Bronchial epithelial cell (primary cell): ENCODE measurements at regions not wholly inside any gene's neighbourhood (a gene's known extent, or its start where the extent isn't known, plus 50 kb on each side); places are given as distances from the start of the nearest gene placed in this dataset.

Experiments
- DNase-seq: peaks from one replicate; pipeline ENCODE4 v3.0.0-alpha.2; 2010; ENCODE audit warnings: low read depth
- FAIRE-seq: peaks from 2 replicates; lab custom pipeline; 2011; peaks lifted over from hg19 to GRCh38; lab: Jason Lieb, UNC
- H3K27me3 ChIP-seq: 2 replicates; pipeline ENCODE4 v1.5.1; 2011; ENCODE audit warnings: low read length; ENCODE audit not compliant: control insufficient read depth, insufficient read depth
- H3K36me3 ChIP-seq: 2 replicates; pipeline ENCODE4 v1.5.1; 2011; ENCODE audit warnings: low read length; ENCODE audit not compliant: control insufficient read depth, insufficient read depth
- H3K4me3 ChIP-seq: 2 replicates; pipeline ENCODE4 v1.5.1; 2011; ENCODE audit warnings: mild to moderate bottlenecking, low read depth, low read length, control low read depth
- TF ChIP-seq, protein P1 (sequence below): IDR thresholded peaks from 2 replicates; pipeline ENCODE4 v1.5.1; 2011; ENCODE audit warnings: mild to moderate bottlenecking, moderate library complexity, low read length, control low read depth, inconsistent platforms; ENCODE audit not compliant: insufficient read depth, severe bottlenecking

DNA sequence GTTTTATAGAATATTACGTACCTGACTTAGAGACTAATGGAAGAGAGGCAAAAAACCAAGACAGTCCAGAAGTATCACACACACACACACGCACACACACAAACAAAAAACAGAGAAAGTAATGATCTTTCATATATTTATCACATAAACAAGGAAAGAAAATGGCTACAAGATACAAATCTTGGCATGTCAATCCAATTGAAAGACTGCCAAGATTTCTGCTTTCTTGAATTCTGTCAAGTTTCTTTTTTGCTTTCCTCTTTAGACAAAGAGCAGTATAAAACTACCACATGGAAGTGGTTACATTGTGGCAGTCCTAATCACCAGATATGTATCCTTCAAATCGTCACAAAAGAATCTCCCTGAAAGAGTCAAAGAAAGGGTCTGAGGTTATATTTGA is 2097.4 kb upstream of the AGA start:
- no peak for FAIRE-seq
- Histone ChIP-seq H3K36me3 (no peaks in the 10 kb centered on the region), H3K4me3 (no peak overlapping the region), H3K27me3 (no peaks in the 10 kb centered on the region)
- TF ChIP-seq, protein P1, sequence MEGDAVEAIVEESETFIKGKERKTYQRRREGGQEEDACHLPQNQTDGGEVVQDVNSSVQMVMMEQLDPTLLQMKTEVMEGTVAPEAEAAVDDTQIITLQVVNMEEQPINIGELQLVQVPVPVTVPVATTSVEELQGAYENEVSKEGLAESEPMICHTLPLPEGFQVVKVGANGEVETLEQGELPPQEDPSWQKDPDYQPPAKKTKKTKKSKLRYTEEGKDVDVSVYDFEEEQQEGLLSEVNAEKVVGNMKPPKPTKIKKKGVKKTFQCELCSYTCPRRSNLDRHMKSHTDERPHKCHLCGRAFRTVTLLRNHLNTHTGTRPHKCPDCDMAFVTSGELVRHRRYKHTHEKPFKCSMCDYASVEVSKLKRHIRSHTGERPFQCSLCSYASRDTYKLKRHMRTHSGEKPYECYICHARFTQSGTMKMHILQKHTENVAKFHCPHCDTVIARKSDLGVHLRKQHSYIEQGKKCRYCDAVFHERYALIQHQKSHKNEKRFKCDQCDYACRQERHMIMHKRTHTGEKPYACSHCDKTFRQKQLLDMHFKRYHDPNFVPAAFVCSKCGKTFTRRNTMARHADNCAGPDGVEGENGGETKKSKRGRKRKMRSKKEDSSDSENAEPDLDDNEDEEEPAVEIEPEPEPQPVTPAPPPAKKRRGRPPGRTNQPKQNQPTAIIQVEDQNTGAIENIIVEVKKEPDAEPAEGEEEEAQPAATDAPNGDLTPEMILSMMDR = no peak
- no peak for DNase-seq

DNA sequence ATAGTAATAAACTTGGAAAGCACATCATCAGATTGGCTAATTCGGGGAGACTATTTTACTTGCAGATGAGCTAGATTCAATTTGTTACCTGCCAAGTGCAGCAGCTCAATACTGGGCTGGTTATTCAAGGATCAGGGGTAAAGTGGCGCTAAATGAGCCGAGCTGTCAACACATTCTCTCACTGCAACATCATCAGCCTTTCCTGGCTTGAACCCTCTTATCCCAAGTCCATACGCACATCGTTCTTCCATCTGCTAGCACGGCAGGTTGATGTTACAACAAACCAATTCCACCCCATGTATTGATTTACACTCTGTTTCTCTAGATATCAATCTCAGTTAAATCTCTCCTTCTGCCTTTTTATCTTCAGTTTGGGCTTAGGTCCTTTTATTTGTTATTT is 2101.5 kb upstream of the AGA start:
- DNase-seq = no peak
- no peak for FAIRE-seq
- TF ChIP-seq, protein P1 = no peak
- H3K36me3 ChIP-seq = no peaks in the 10 kb centered on the region
- no peaks in the 10 kb centered on the region for H3K27me3 ChIP-seq
- H3K4me3 ChIP-seq = no peak overlapping the region

DNA sequence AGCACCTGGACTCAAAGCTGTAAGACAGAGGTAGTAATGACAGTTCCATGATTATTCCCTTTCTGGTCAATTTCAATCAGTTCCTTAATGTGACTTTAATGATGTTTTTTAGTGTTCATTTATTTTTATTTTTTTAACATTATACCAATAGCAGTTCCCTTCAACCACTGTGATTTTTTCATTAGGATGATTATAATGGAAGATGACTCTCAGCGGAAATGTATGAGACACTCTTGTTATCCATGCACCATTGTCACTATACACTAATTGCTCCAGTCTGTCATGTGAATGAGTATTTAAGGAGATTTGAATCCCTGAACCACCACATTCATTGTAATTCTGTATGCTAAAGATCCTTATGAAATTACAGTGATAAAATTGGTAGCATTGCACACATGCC is 2102.3 kb upstream of the AGA start:
- H3K36me3 ChIP-seq = no peaks in the 10 kb centered on the region
- FAIRE-seq (no peak), DNase-seq (no peak)
- H3K27me3 ChIP-seq = no peaks in the 10 kb centered on the region
- TF ChIP-seq, protein P1 = no peak
- H3K4me3 ChIP-seq = no peak overlapping the region

DNA sequence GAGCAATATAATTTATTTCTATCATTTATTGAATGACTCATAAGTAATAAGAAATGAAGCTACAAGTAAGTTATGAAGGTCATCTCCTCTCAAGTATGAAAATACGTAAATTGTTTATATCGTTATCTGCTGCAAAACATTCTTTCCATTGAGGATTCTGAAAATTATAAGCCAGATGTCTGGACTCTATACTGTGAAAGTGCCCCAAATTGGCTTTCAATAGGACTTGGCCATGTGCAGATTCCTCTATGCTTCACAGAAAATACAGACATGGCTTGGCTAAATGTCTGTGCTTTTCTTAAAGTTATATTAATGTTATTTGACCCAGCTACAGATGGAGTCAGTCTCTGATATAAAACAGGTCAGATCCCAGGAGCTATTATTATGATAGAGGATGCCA is 2109.9 kb upstream of the AGA start:
- TF ChIP-seq, protein P1 = no peak
- Histone ChIP-seq H3K27me3 (no peaks in the 10 kb centered on the region), H3K4me3 (no peak overlapping the region), H3K36me3 (no peaks in the 10 kb centered on the region)
- FAIRE-seq = no peak
- DNase-seq = no peak

DNA sequence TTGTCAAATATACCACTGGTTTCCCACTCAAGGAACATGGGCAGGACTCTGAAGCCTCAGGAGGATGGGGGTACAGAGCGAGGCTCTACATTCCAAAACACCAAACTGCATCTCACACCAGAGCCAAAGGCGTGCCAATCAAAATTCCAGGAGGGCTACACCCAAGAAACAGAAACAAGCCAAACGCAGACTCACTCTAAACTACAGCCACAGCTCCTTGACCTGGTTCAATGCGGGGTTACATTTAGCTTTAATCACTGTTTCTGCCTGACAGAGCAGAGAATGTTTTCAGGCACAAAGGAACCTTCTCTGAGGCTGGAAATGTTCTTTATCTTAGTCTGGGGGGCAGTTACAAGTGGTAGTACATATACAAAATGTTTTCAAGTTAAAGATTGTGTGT is 2121.5 kb upstream of the AGA start:
- no peaks in the 10 kb centered on the region for H3K27me3 ChIP-seq
- TF ChIP-seq, protein P1 = no peak
- no peak overlapping the region for H3K4me3 ChIP-seq
- no peak for FAIRE-seq
- H3K36me3 ChIP-seq = no peaks in the 10 kb centered on the region
- no peak for DNase-seq

DNA sequence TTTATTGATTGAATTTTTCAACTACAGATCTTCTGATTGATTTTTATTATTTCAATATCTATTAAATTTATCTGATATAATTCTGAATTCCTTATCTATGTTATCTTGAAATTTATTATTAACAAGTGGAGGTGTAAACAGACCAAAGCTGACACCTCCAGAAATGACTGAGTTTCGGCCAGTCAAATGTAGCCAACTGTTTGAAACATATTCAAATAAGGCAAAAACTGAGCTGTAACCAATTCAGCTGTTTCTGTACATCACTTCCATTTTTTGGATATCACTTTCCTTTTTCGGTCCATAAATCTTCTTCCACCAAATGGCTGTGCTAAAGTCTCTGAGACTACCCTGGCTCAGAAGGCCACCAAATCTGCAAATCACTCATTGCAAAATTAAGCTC is 2127.3 kb upstream of the AGA start:
- TF ChIP-seq, protein P1 = no peak
- no peak for DNase-seq
- H3K36me3 ChIP-seq = no peaks in the 10 kb centered on the region
- H3K27me3 ChIP-seq = no peaks in the 10 kb centered on the region
- no peak for FAIRE-seq
- no peak overlapping the region for H3K4me3 ChIP-seq
